Breast epithelium (tissue), 3 donors: ENCODE measurements at regions not wholly inside any gene's neighbourhood (a gene's known extent, or its start where the extent isn't known, plus 50 kb on each side); places are given as distances from the start of the nearest gene placed in this dataset.

ENCODE experiments used
- POLR2A ChIP-seq: fragments of 450-650 bp; IDR thresholded peaks from one replicate; pipeline ENCODE4 v1.6.1; 2016; ENCODE audit warnings: antibody characterized with exemption, mild to moderate bottlenecking, moderate library complexity
- POLR2AphosphoS5 ChIP-seq, 3 donors: sonication (generic); formaldehyde crosslinking; IDR thresholded peaks; one replicate each; pipeline ENCODE4 v1.6.1; 2017; ENCODE audit warnings: antibody characterized with exemption in 3 of 3
- TF ChIP-seq, protein P1 (sequence below), 3 donors: fragments of 450-650 bp; IDR thresholded peaks; one replicate each; pipeline ENCODE4 v1.5.1; 2016 to 2017; ENCODE audit warnings: antibody characterized with exemption in 3 of 3, mild to moderate bottlenecking in 3 of 3, moderate library complexity in 3 of 3

DNA sequence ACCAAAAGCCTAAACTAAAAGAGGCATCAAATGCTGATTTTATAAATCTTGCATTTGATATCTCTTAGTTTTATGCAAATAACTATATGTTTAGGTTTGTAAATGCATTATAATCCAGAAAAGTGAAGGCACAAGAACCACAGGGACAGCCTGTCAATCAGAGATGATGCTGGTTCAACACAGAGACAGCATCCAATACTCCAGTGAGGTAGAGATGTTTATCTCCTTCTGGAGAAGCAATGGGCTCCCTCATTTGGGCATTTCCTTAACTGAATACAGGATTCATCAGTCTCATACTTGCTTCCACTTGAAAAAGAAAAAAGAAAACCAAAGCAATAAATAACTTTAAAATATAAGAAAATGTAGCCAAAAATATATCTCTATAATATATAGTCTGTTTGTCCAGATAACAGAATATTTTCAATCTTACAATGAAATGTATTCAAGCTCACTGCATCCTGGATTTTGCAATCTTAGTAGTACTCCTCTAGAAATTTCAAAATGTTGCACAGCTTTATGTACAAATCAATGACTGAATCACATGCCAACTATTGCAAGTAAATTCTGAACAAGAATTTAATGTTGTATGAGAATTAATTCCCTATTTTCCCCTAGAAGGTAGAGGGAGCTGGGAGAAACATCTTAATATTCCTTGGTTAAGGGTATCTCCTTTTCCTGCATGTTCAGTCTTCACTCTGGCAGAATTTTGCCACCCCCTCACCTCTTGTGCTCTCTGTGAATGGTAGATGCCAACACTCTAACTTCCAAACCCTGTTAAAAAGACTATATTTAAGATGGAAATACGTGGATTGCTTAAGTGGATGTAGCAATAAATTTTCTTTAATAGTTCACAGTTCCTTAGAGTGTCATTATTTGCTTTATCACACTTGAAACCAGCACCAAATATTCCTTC is 191.1 kb upstream of the GAS1 start:
- TF ChIP-seq, protein P1, sequence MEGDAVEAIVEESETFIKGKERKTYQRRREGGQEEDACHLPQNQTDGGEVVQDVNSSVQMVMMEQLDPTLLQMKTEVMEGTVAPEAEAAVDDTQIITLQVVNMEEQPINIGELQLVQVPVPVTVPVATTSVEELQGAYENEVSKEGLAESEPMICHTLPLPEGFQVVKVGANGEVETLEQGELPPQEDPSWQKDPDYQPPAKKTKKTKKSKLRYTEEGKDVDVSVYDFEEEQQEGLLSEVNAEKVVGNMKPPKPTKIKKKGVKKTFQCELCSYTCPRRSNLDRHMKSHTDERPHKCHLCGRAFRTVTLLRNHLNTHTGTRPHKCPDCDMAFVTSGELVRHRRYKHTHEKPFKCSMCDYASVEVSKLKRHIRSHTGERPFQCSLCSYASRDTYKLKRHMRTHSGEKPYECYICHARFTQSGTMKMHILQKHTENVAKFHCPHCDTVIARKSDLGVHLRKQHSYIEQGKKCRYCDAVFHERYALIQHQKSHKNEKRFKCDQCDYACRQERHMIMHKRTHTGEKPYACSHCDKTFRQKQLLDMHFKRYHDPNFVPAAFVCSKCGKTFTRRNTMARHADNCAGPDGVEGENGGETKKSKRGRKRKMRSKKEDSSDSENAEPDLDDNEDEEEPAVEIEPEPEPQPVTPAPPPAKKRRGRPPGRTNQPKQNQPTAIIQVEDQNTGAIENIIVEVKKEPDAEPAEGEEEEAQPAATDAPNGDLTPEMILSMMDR (IDR thresholded peaks at IDR 0.05) = no peak
- TF ChIP-seq POLR2A = no peak
- no peak for TF ChIP-seq POLR2AphosphoS5 (IDR thresholded peaks at IDR 0.05)
